ENCODE measurements at regions not wholly inside any gene's neighbourhood (a gene's known extent, or its start where the extent isn't known, plus 50 kb on each side); places are given as distances from the start of the nearest gene placed in this dataset.

GRCh38 chr10:111748184-111748583, 435.4 kb downstream of the GPAM start:
- Histone ChIP-seq H2AK5ac (ENCODE audit: low read depth, low read length) (no peak overlapping the region), H4K91ac (replicated peaks; ENCODE audit: insufficient read length, low read length) (no peak overlapping the region), H3K4ac (replicated peaks; ENCODE audit: insufficient read length, low read depth, low read length) (no peak overlapping the region), H3K9me3 (ENCODE audit: insufficient read depth in 2 of 2, low read depth in 1 of 2, low read length in 1 of 2) (no peaks in the 10 kb centered on the region), H3K14ac (ENCODE audit: insufficient read length) (no peak overlapping the region), H4K20me1 (replicated peaks in 1 of 2; ENCODE audit: control insufficient read depth in 1 of 2, insufficient read depth in 2 of 2, low read length in 2 of 2) (no peaks in the 10 kb centered on the region), H3K4me1 (replicated peaks in 1 of 4; ENCODE audit: control insufficient read depth in 3 of 4, insufficient read depth in 4 of 4, low read length in 3 of 4) (no peaks in the 10 kb centered on the region), H2BK5ac (ENCODE audit: low read depth, low read length) (no peak overlapping the region), H3K9ac (replicated peaks in 1 of 4; ENCODE audit: extremely low read depth in 1 of 4, low read depth in 3 of 4, low read length in 3 of 4) (no peak overlapping the region), H2BK12ac (ENCODE audit: low read depth, low read length) (no peak overlapping the region), H2BK120ac (replicated peaks; ENCODE audit: low read depth, low read length) (no peak overlapping the region), H3K36me3 (ENCODE audit: control insufficient read depth in 2 of 4, insufficient read depth in 4 of 4, low read length in 3 of 4) (no peaks in the 10 kb centered on the region), H4K8ac (ENCODE audit: extremely low read depth, insufficient read depth, low read length) (no peak overlapping the region), H3K27me3 (replicated peaks in 1 of 4; ENCODE audit: control insufficient read depth in 3 of 4, extremely low read depth in 1 of 4, insufficient read depth in 3 of 4, low read length in 3 of 4) (no peaks in the 10 kb centered on the region), H3K4me2 (ENCODE audit: insufficient read depth in 1 of 2, low read depth in 2 of 2, low read length in 2 of 2) (no peak overlapping the region), H3K4me3 (ENCODE audit: extremely low read depth in 1 of 4, insufficient read depth in 2 of 4, low read depth in 3 of 4, low read length in 4 of 4) (no peak overlapping the region), H3K27ac (ENCODE audit: low read depth, low read length) (no peak overlapping the region), H3K79me1 (ENCODE audit: low read depth, low read length) (no peaks in the 10 kb centered on the region), H3K23me2 (ENCODE audit: low read depth, low read length) (no peaks in the 10 kb centered on the region), H3K18ac (ENCODE audit: extremely low read depth, low read length) (no peak overlapping the region), H2AFZ (ENCODE audit: low read length) (no peak overlapping the region), H3K23ac (ENCODE audit: insufficient read length) (no peak overlapping the region), H3K79me2 (ENCODE audit: control insufficient read depth in 1 of 2, insufficient read depth in 2 of 2, low read length in 2 of 2) (no peaks in the 10 kb centered on the region), H2BK20ac (ENCODE audit: low read length) (no peak overlapping the region), H3K56ac (replicated peaks; ENCODE audit: insufficient read length, low read depth, low read length) (no peak overlapping the region), H4K5ac (ENCODE audit: insufficient read length, low read depth, low read length) (no peak overlapping the region), H2BK15ac (ENCODE audit: low read length) (no peak overlapping the region)
- ChIA-PET POLR2A (ENCODE audit: partially characterized antibody) (no interaction called here), CTCF (ENCODE audit: partially characterized antibody) (interaction anchor here (1.2 to 1.4 kb wide), 2 partner anchors 9 kb away, joined by 3 to 5 read pairs; no protein-coding TSS in a partner anchor)
- DNase-seq (ENCODE audit: low read depth in 1 of 2, low spot score in 2 of 2) (no peak), FAIRE-seq (no peak)
- whole genome bisulfite sequencing, 2 experiments (ENCODE audit: extremely low coverage in 1 of 2, insufficient coverage in 1 of 2, insufficient read length in 1 of 2, insufficient replicate concordance in 2 of 2, low coverage in 1 of 2, low lambda C conversion rate in 2 of 2, missing lambda C conversion rate in 1 of 2): 96% methylated on average over 2 of the region's 2 CpGs; no CpG with 5 or more reads in 1 of the 2 experiments
- TF ChIP-seq SIX5 (IDR thresholded peaks at IDR 0.05; ENCODE audit: low read depth, low read length) (no peak), GTF2F1 (IDR thresholded peaks at IDR 0.05; ENCODE audit: borderline replicate concordance, low read depth, low read length) (no peak), KDM5A (IDR thresholded peaks at IDR 0.05; ENCODE audit: low read length) (no peak), CHD2 (IDR thresholded peaks at IDR 0.05; ENCODE audit: low read length) (no peak), GABPA (IDR thresholded peaks at IDR 0.05; ENCODE audit: borderline replicate concordance, insufficient read depth, low read length) (no peak), RXRA (IDR thresholded peaks at IDR 0.05; ENCODE audit: insufficient read depth, low read depth, low read length) (no peak), RNF2 (IDR thresholded peaks at IDR 0.05; ENCODE audit: borderline replicate concordance, low read depth, low read length, missing control alignments, poor library complexity, severe bottlenecking) (no peak), CREB1 (IDR thresholded peaks at IDR 0.05) (no peak), NANOG (IDR thresholded peaks at IDR 0.05; ENCODE audit: insufficient read depth, low read depth, low read length, poor library complexity, severe bottlenecking) (no peak), CHD1 (IDR thresholded peaks at IDR 0.05; ENCODE audit: low read depth, low read length) (no peak), USF2 (IDR thresholded peaks at IDR 0.05; ENCODE audit: low read length) (no peak), EGR1 (IDR thresholded peaks at IDR 0.05; ENCODE audit: borderline replicate concordance, low read depth, low read length) (no peak), TAF1 (IDR thresholded peaks at IDR 0.05; ENCODE audit: low read depth, low read length) (no peak), TAF7 (optimal IDR thresholded peaks at IDR 0.05; ENCODE audit: borderline replicate concordance, low read depth, low read length) (no peak)

Data from H1 (cell line).